IMR-90 (cell line): ENCODE measurements at regions not wholly inside any gene's neighbourhood (a gene's known extent, or its start where the extent isn't known, plus 50 kb on each side); places are given as distances from the start of the nearest gene placed in this dataset.

Experiments used
- ATAC-seq: fragments of 200-7000 bp; cut with Tn5 transposase; 2 replicates; pipeline ENCODE4 v1.9.1; 2020; ENCODE audit warnings: low read depth, mild to moderate bottlenecking, moderate library complexity
- BruUV-seq: library from RNA; stranded (reverse); fragments of 400-500 nt; replicated peaks from 2 replicates; lab custom pipeline; 2021; lab: Mats Ljungman, UMichigan
- CTCF ChIA-PET: fragments of 300-600 bp; formaldehyde crosslinking; extraction: SDS; loops from one replicate; lab custom pipeline; 2021; ENCODE audit warnings: antibody characterized with exemption; lab: Yijun Ruan, JAX
- POLR2A ChIA-PET: fragments of 300-600 bp; sonication (Branson Sonifier 250); formaldehyde crosslinking; loops from one replicate; lab custom pipeline; 2022; ENCODE audit warnings: antibody characterized with exemption; ENCODE audit not compliant: unreplicated experiment; lab: Charles Lee
- DNase-seq: peaks from one replicate; pipeline ENCODE4 v3.0.0; 2013
- H2AFZ ChIP-seq: replicated peaks from 2 replicates; pipeline ENCODE3; 2013; ENCODE audit warnings: low read length, mild to moderate bottlenecking; ENCODE audit not compliant: poor library complexity
- H2AK5ac ChIP-seq: 2 replicates; pipeline ENCODE4 v1.6.1; 2013; ENCODE audit warnings: low read depth, low read length, inconsistent platforms
- H2AK9ac ChIP-seq: replicated peaks from 2 replicates; pipeline ENCODE3; 2013; ENCODE audit warnings: mild to moderate bottlenecking, low read depth, low read length, moderate library complexity; ENCODE audit not compliant: poor library complexity
- H2BK120ac ChIP-seq: 2 replicates; pipeline ENCODE4 v1.6.1; 2013; ENCODE audit warnings: low read depth, low read length, inconsistent platforms
- H2BK15ac ChIP-seq: 3 replicates; pipeline ENCODE4 v1.6.1; 2013; ENCODE audit warnings: low read depth, low read length, inconsistent platforms
- H2BK20ac ChIP-seq: 2 replicates; pipeline ENCODE4 v1.6.1; 2013; ENCODE audit warnings: low read depth, mild to moderate bottlenecking, inconsistent platforms, low read length, moderate library complexity
- H2BK5ac ChIP-seq: 2 replicates; pipeline ENCODE4 v1.6.1; 2013; ENCODE audit warnings: mild to moderate bottlenecking, low read depth, low read length, inconsistent platforms; ENCODE audit not compliant: poor library complexity, severe bottlenecking
- H3K14ac ChIP-seq: replicated peaks from 2 replicates; pipeline ENCODE4 v1.6.1; 2013; ENCODE audit warnings: low read depth, low read length, inconsistent platforms
- H3K18ac ChIP-seq: 2 replicates; pipeline ENCODE4 v1.6.1; 2013; ENCODE audit warnings: low read depth, low read length, control low read depth
- H3K23ac ChIP-seq: 2 replicates; pipeline ENCODE4 v1.6.1; 2013; ENCODE audit warnings: low read depth, low read length, inconsistent platforms
- H3K27ac ChIP-seq: 2 replicates; pipeline ENCODE4 v1.5.1; 2013; ENCODE audit warnings: mild to moderate bottlenecking, control low read depth, low read length; ENCODE audit not compliant: insufficient read depth
- H3K27me3 ChIP-seq: 2 replicates; pipeline ENCODE4 v1.6.1; 2013; ENCODE audit warnings: low read length; ENCODE audit not compliant: control insufficient read depth, insufficient read depth
- H3K36me3 ChIP-seq: 2 replicates; pipeline ENCODE4 v1.6.1; 2013; ENCODE audit warnings: low read length, mixed read lengths; ENCODE audit not compliant: control insufficient read depth, insufficient read depth
- H3K4ac ChIP-seq: 2 replicates; pipeline ENCODE4 v1.6.1; 2013; ENCODE audit warnings: low read depth, low read length, inconsistent platforms
- H3K4me1 ChIP-seq: 2 replicates; pipeline ENCODE4 v1.6.1; 2013; ENCODE audit warnings: low read length, mixed read lengths; ENCODE audit not compliant: control insufficient read depth, insufficient read depth
- H3K4me2 ChIP-seq: 2 replicates; pipeline ENCODE4 v1.6.1; 2013; ENCODE audit warnings: low read depth, mild to moderate bottlenecking, control low read depth, low read length, moderate library complexity
- H3K4me3 ChIP-seq: 2 replicates; pipeline ENCODE4 v1.5.1; 2013; ENCODE audit warnings: low read depth, mild to moderate bottlenecking, control low read depth, low read length, moderate library complexity; ENCODE audit not compliant: insufficient read depth
- H3K56ac ChIP-seq: 2 replicates; pipeline ENCODE4 v1.6.1; 2013; ENCODE audit warnings: low read length, inconsistent platforms; ENCODE audit not compliant: insufficient read depth; ENCODE audit errors: extremely low read depth
- H3K79me1 ChIP-seq, 2 experiments: 2 replicates each; pipeline ENCODE4 v1.6.1; 2013; ENCODE audit warnings: low read length in 2 of 2, inconsistent platforms in 1 of 2, low read depth in 1 of 2
- H3K9ac ChIP-seq: 2 replicates; pipeline ENCODE4 v1.6.1; 2013; ENCODE audit warnings: low read depth, low read length, control low read depth
- H3K9me1 ChIP-seq: 2 replicates; pipeline ENCODE4 v1.6.1; 2013; ENCODE audit warnings: low read length, inconsistent platforms; ENCODE audit not compliant: insufficient read depth
- H3K9me3 ChIP-seq: 2 replicates; pipeline ENCODE4 v1.6.1; 2013; ENCODE audit warnings: low read length; ENCODE audit not compliant: control insufficient read depth, insufficient read depth
- H4K20me1 ChIP-seq: 2 replicates; pipeline ENCODE4 v1.6.1; 2013; ENCODE audit warnings: low read length, inconsistent platforms; ENCODE audit not compliant: insufficient read depth
- H4K5ac ChIP-seq: 2 replicates; pipeline ENCODE4 v1.6.1; 2013; ENCODE audit warnings: mild to moderate bottlenecking, low read depth, low read length, control low read depth
- H4K8ac ChIP-seq, 2 experiments: 2 replicates each; pipeline ENCODE4 v1.6.1; 2013; ENCODE audit warnings: low read depth in 2 of 2, low read length in 2 of 2, control low read depth in 1 of 2, inconsistent platforms in 1 of 2
- H4K91ac ChIP-seq: 2 replicates; pipeline ENCODE4 v1.6.1; 2013; ENCODE audit warnings: low read depth, low read length, inconsistent platforms; ENCODE audit not compliant: insufficient read depth
- BHLHE40 ChIP-seq: fragments of 150-350 bp; IDR thresholded peaks from 2 replicates; pipeline ENCODE4 v1.6.1; 2016; ENCODE audit warnings: mild to moderate bottlenecking, low read depth, low read length
- CEBPB ChIP-seq: IDR thresholded peaks from 2 replicates; pipeline ENCODE4 v1.6.1; 2012; ENCODE audit warnings: low read depth, low read length, improper control_type of control experiment
- FOS ChIP-seq: fragments of 150-350 bp; IDR thresholded peaks from 2 replicates; pipeline ENCODE4 v1.6.1; 2016; ENCODE audit warnings: low read depth, low read length
- MAFK ChIP-seq: IDR thresholded peaks from 2 replicates; pipeline ENCODE4 v1.6.1; 2012; ENCODE audit warnings: low read depth, low read length, improper control_type of control experiment
- MXI1 ChIP-seq: IDR thresholded peaks from 2 replicates; pipeline ENCODE4 v1.6.1; 2012; ENCODE audit warnings: low read depth, mild to moderate bottlenecking, low read length, moderate library complexity, borderline replicate concordance
- NFE2L2 ChIP-seq: fragments of 150-350 bp; IDR thresholded peaks from 2 replicates; pipeline ENCODE4 v1.6.1; 2016; ENCODE audit warnings: low read depth, mild to moderate bottlenecking, low read length
- POLR2A ChIP-seq: IDR thresholded peaks from 2 replicates; pipeline ENCODE4 v1.6.1; 2012; ENCODE audit warnings: mild to moderate bottlenecking, low read depth, low read length
- SMC3 ChIP-seq: fragments of 150-350 bp; IDR thresholded peaks from 2 replicates; pipeline ENCODE4 v1.6.1; 2016; ENCODE audit warnings: low read depth, mild to moderate bottlenecking, antibody characterized with exemption, low read length, moderate library complexity
- WGBS, 2 experiments: methylation state at CpG; one replicate each; pipeline versions ENCODE4 v1.1.5 to v1.1.7; 2013; ENCODE audit warnings: missing lambda C conversion rate in 2 of 2; ENCODE audit not compliant: insufficient read length in 1 of 2; ENCODE audit errors: extremely low coverage in 2 of 2; 5-methylcytosine and 5-hydroxymethylcytosine counted together
- dilution Hi-C: fragments of 300-500 bp; cut with HindIII; formaldehyde crosslinking; loops from one replicate; pipeline ENCODE4 v1.14.3; 2018; ENCODE audit warnings: low sequenced_read_pairs; ENCODE audit not compliant: unreplicated experiment
- in situ Hi-C: fragments of 300-500 bp; cut with MboI; formaldehyde crosslinking; loops from 3 replicates; pipeline ENCODE4 v1.14.3; 2019; ENCODE audit warnings: low sequenced_read_pairs, inconsistent platforms, mixed read lengths
- intact Hi-C: fragments of 100-400 bp; cut with micrococcal nuclease; formaldehyde crosslinking; loops from 2 replicates; pipeline ENCODE4 v1.10.0; 2022
- TF ChIP-seq, protein P1 (sequence below): fragments of 150-350 bp; IDR thresholded peaks from 2 replicates; pipeline ENCODE4 v1.6.1; 2017; ENCODE audit warnings: mild to moderate bottlenecking, antibody characterized with exemption, low read length, low read depth
- TF ChIP-seq, protein P2 (sequence below): conservative IDR thresholded peaks from 2 replicates; pipeline ENCODE4 v1.5.1; 2012; ENCODE audit warnings: mild to moderate bottlenecking, low read depth, low read length, improper control_type of control experiment

DNA sequence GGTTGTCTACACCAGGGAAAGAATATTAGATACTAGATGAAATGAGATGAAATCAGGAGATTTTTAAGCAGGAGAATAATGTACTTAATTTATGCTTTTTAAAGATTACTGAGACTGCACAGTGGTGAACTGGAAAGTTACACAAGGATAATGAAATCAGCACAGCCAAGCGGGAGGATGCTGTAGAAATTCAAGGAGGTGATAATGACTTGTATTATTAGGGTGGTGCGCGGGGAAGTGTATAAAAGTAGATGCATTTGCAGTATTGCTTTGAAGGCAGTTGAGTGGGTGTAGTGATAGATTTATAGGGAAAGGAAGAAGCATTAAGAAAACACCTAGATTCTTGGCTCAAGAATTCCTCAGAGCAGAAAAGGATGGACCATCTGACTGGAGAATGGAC, 359.5 kb upstream of the SPHKAP start:
- ATAC-seq (no peak), DNase-seq (no peak)
- Histone ChIP-seq H3K4me1 (peaks cover 1% of the 10 kb centered on the region; the same call in 1 of the 2 replicates), H3K4ac (no peak overlapping the region), H3K27me3 (no peaks in the 10 kb centered on the region), H3K9ac (no peak overlapping the region), H3K18ac (no peak overlapping the region), H2BK120ac (no peak overlapping the region), H3K79me1 (no peaks in the 10 kb centered on the region), H3K14ac (no peak overlapping the region), H3K23ac (no peak overlapping the region), H2AK9ac (no peak overlapping the region), H2AFZ (no peak overlapping the region), H3K4me3 (no peak overlapping the region), H3K9me3 (peaks cover 15% of the 10 kb centered on the region), H3K9me1 (no peaks in the 10 kb centered on the region), H2BK15ac (no peak overlapping the region), H2BK20ac (no peak overlapping the region), H2AK5ac (no peak overlapping the region), H3K56ac (no peak overlapping the region), H4K20me1 (no peaks in the 10 kb centered on the region), H3K4me2 (no peak overlapping the region), H3K36me3 (no peaks in the 10 kb centered on the region), H4K91ac (no peak overlapping the region), H3K27ac (no peak overlapping the region), H4K5ac (no peak overlapping the region), H4K8ac (no peak overlapping the region), H2BK5ac (no peak overlapping the region)
- BruUV-seq, result no TSS peak
- dilution Hi-C loops, result no loop called here
- WGBS, 2 experiments, result 63% methylated on average over 1 of the region's 3 CpGs; no CpG with 5 or more reads in 1 of the 2 experiments
- ChIA-PET POLR2A (no interaction called here), CTCF (no interaction called here)
- in situ Hi-C loops, result no loop called here
- TF ChIP-seq NFE2L2 (no peak), MAFK (no peak), FOS (no peak), MXI1 (no peak), BHLHE40 (no peak), SMC3 (no peak), POLR2A (no peak), CEBPB (no peak)
- TF ChIP-seq, protein P1, sequence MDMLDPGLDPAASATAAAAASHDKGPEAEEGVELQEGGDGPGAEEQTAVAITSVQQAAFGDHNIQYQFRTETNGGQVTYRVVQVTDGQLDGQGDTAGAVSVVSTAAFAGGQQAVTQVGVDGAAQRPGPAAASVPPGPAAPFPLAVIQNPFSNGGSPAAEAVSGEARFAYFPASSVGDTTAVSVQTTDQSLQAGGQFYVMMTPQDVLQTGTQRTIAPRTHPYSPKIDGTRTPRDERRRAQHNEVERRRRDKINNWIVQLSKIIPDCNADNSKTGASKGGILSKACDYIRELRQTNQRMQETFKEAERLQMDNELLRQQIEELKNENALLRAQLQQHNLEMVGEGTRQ, result no peak
- TF ChIP-seq, protein P2, sequence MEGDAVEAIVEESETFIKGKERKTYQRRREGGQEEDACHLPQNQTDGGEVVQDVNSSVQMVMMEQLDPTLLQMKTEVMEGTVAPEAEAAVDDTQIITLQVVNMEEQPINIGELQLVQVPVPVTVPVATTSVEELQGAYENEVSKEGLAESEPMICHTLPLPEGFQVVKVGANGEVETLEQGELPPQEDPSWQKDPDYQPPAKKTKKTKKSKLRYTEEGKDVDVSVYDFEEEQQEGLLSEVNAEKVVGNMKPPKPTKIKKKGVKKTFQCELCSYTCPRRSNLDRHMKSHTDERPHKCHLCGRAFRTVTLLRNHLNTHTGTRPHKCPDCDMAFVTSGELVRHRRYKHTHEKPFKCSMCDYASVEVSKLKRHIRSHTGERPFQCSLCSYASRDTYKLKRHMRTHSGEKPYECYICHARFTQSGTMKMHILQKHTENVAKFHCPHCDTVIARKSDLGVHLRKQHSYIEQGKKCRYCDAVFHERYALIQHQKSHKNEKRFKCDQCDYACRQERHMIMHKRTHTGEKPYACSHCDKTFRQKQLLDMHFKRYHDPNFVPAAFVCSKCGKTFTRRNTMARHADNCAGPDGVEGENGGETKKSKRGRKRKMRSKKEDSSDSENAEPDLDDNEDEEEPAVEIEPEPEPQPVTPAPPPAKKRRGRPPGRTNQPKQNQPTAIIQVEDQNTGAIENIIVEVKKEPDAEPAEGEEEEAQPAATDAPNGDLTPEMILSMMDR, result no peak
- intact Hi-C loops, result no loop called here
